ENCODE measurements at regions not wholly inside any gene's neighbourhood (a gene's known extent, or its start where the extent isn't known, plus 50 kb on each side); places are given as distances from the start of the nearest gene placed in this dataset.

DNA sequence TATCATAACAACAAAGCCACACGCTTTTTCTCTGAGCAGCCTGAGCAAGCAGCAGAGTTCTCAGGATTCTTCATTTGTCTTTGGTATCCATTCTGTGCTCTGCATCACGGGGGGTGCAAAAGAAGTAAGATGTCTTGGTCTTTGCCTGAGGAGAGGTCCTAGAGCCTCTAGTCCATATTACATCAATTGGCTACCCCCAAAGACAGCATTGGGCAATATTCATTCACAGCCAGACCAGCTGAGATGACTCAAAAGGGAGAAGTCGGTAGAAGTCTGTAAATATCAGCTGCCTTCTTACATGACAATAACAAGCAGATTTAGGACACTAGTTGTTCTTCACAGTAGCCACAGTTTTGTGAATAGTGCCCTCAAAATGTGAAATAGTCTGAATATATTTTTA lies 66.6 kb downstream of the FZD1 start:
- TF ChIP-seq CTCF (IDR thresholded peaks at IDR 0.05) (no peak), ZBTB21 (CRISPR knock-in tag; IDR thresholded peaks at IDR 0.05; ENCODE audit: borderline replicate concordance) (no peak), ZNF416 (CRISPR knock-in tag; IDR thresholded peaks at IDR 0.05) (no peak), SMAD4 (CRISPR knock-in tag; IDR thresholded peaks at IDR 0.05) (no peak), TEAD4 (CRISPR knock-in tag; IDR thresholded peaks at IDR 0.05) (no peak), CREB1 (CRISPR knock-in tag; IDR thresholded peaks at IDR 0.05) (no peak), JUN (CRISPR knock-in tag; IDR thresholded peaks at IDR 0.05) (no peak), USF1 (CRISPR knock-in tag; IDR thresholded peaks at IDR 0.05) (no peak)
- TF ChIP-seq, protein P1, sequence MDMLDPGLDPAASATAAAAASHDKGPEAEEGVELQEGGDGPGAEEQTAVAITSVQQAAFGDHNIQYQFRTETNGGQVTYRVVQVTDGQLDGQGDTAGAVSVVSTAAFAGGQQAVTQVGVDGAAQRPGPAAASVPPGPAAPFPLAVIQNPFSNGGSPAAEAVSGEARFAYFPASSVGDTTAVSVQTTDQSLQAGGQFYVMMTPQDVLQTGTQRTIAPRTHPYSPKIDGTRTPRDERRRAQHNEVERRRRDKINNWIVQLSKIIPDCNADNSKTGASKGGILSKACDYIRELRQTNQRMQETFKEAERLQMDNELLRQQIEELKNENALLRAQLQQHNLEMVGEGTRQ (CRISPR knock-in tag; IDR thresholded peaks at IDR 0.05): no peak
